GM11168 (cell line): ENCODE measurements at regions not wholly inside any gene's neighbourhood (a gene's known extent, or its start where the extent isn't known, plus 50 kb on each side); places are given as distances from the start of the nearest gene placed in this dataset.

Source experiments
- in situ Hi-C: fragments of 300-500 bp; cut with MboI; formaldehyde crosslinking; loops from one replicate; pipeline ENCODE4 v1.12.0; 2022; ENCODE audit warnings: low sequenced_read_pairs; ENCODE audit not compliant: unreplicated experiment

DNA sequence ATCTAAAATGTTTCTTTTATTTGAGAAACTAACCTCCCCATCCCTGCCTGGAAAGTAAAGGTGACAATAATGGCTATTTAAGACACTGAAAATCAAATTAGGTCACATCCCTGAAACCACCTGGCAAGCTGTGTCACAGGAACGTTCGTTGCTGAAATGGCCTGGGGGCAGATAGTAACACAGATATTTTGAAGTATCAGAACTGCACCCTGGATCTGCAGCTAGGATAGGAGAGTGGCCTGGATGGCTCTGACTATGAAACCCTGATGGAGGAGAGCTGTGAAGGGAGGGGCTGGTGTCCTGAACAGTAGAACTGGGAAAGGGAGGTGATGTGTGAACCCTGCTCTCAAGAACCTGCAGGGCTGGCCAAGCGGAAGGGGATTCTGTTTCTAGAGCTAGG is 648.3 kb upstream of the CFAP20DC start:
- in situ Hi-C loops, result no loop called here

DNA sequence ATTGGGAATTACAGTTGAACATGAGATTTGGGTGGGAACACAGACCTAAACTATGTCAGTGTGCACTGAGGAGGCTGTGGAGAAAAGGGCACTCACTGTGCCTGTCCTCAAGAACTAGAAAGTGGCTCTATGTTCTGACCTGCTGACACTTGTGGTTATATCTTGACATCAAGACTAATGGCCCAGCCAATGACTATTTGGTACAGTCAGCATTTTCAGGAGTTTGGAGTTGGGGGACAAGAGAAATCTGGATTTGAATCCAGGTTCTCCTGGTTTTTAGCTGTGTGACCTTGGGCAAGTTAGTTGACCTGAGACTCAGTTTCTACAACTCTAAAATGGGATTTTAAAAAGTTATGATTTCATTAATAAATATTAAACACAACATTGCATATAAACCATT is 647.0 kb upstream of the CFAP20DC start:
- in situ Hi-C loops, result no loop called here

DNA sequence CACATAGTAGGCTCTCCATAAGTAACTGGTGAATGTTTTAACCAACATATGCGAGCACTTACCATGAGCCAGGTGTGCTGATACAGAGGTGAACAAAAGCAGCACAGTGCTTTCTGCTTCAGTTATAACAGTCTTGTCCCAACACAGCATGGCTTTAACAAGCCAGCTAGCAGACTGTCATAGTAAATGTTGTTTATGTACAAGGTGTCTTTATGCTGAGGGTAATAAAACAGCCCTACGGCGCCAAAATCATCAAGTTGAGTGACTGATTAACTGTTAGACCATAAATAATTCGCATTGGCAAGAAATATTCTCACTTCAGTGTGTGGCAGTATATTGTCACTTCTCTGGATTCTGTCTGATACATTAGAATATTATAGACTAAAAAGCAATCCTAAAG is 646.0 kb upstream of the CFAP20DC start:
- in situ Hi-C loops, result no loop called here

DNA sequence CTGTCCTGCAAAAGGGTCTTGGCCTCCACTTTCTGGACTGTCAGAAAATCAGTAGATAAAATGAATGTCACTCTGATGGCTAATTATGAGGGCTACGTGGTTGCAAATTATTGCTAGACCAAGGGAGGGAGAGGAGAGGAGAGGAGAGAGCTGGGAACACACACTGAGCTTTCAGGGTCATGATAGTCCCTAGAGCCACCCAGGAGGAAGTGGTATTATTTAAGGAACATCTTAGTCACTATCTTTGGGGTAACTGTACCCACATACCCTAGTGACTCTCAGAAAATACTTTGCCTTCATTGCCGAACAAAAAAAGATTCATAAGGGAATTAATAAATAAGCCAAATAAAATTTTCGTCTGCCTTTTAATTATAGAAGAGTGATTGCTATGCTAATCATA is 642.3 kb upstream of the CFAP20DC start:
- in situ Hi-C loops, result no loop called here

DNA sequence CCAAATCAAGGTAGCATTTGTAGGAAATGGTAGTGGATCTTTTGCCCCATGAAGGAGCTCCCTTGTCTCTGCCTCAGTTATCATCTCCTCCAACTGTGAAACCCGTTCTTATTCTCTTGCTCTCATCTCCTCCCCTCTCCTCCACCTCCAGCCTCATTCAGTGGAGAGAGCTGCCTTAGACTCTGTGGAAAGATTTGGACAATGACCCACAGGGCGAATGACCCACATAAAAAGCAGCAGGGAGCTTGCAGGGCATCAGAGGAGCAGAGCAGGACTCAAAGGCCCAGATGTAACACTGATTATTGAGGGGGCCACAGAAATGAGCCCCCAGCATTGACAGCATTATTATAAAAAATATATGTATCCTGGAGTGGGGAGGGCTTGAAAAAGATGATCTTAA is 641.1 kb upstream of the CFAP20DC start:
- in situ Hi-C loops, result no loop called here

DNA sequence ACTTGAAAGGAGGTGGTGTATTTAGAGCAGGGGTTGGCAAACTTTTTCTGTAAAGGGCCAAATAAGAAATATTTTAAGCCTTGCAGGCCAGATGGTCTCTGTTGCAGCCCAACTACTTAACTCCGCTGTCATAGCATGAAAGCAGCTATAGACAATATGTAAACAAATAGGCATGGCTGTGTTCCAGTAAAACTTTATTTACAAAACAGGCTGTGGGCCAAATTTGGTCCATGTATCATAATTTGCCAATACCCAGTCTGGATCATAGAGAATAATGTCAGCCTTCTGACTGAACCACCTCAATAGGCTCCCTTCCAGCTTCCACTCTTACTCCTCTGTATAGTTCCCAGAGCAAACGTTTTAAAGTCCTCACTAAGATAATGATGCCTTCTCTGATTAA is 638.8 kb upstream of the CFAP20DC start:
- in situ Hi-C loops, result no loop called here

DNA sequence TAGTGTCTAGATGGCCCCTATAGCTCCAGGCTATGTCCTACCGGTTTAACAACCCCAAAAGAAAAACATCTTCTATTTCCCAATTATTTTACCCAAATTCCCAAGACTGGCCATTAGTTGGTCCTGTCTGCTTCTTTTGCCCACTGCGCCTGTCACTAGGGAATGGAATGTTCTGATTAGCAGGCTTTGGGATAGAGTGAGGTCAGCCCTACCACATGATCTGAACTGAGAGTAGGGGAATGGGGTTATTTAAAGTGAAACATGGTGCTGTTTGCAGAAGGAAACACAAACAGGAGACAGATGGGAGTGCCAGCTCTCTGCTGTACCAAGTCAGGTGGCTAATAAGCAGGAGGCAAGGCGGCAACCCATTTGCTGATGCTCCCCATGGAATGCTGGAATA is 635.6 kb upstream of the CFAP20DC start:
- in situ Hi-C loops, result no loop called here

DNA sequence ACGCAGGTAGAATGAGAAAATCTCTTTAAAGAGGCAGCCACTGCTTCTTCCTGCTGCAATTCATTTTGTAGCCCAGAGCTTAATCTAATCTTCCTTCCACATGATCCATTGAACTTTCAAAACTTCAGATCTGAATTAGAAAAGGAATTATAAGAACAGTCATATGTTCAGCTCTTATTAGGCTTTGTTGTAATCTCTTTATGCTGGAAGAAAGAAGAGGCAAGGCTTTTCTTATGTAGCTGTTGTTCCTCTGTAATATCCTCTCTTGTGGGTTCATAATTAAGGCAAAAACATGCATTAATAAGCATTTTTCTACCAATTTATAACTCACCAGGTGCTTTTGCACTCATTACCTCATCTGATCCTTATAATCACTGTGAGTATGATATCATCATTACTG is 634.9 kb upstream of the CFAP20DC start:
- in situ Hi-C loops, result no loop called here

DNA sequence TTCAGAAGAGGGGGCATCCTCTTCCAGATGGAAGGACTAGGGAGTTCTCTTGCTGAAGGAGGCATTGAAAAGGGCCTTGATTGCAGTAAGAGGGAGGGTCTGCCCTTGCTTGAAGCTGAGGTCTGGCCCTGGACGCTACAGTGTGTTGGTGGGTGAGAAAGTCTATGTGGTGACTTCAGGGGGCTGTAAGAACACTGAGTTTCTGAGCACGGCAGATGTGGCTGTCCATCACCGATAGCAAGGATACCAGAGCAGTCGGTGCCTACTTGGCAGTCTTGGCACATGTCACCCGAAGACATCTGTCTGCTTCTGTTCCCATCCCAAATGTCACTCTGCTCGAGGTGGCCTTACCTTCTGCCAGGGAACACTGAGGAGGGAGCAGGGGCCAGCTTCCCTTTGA is 631.1 kb upstream of the CFAP20DC start:
- in situ Hi-C loops, result no loop called here

DNA sequence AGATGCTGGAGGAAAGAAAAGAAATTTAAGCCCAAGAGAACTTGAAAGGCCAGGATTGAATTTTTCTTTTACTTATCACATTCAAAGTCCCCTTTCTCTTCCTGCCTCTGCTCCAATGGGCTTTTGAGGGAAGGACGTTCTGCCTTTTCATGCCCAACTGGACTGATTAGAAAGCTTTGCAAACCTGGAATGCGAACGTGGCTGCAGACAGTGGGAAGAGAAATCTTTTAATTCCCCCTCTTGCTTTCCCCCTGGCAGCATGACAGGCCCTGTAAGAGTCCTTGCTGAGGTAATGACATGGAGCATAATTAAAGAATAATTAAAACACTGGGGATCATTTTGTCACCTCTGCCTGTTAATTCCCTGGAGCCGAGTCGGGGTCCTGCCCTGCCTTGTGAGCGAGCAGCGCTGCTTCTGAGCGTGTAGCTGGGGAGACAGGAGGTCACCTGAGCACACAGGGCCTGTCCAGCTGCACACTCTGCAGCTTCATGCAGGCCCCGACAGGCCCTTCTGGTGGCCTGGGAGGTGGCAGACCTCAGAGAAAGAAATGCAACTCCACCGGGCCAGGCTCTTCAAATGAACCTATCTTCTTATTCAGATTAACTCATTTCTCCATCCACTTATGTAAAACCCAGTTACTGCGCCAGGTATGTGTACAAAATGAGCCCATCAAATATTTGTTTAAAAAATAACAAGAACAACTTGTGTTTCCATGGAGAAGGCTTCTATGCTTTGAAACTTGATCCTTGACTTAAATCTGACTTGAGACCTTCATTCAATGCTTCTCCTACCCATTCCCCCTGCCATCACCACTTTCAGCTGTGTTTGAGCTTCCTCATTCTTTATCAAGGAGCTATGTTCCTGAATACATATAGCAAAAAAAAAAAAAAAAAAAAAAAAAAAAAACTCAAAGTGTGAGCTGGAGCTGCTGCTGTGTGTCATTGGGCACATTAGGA is 628.2 kb upstream of the CFAP20DC start:
- in situ Hi-C loops, result no loop called here

DNA sequence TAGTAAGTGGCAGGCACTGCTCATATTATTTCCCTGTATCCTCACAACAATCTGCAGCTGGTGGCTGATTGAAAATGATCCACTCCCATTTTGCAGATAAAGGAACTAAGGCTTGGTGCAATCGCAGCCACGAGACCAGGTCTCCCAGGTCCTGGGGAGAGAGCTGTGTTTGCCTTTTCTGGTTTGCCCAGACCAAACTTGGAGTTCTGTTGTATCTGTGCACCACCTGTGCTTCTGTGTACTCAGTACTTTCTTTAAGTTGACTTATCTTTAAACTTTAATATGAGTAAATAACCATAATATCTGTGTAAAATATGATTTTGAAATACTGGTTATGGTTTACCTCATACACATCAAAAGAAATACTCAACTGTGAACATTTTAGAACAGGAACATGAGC is 625.7 kb upstream of the CFAP20DC start:
- in situ Hi-C loops, result no loop called here

DNA sequence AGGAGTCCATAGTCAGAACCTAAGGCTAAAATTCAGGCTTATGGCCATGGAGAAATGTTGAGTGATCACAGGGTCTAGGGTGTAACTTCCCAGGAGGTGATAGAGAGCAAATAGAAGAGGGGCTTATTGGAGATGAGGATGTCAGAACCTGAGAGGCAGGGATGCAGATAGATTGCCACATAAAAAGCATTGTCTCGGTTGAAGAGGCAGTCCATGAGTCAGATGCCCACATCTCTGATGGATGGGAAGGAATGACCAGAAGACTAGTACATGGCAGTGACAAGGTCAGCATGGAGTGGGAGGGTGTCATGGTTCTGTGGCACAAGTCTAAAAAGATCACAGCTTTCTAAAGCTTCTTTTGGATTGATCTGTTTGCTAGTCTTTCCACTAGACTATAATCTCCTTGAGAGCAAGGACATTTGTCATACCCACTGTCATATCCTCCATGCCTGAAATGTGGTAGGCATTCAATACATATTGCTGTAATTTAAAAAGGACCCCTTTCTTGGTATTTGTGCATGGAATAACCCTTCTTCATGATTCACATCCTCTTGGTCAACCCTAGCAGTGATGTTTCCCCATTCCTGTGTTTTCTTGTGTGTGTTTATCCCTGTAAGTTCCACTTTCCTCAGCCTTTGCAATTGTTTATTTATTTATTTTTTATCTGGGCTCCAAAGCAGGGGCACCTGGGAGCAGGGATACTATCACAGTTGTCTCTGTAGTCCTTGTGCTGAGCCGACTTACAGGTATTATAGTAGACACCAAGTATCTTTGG is 613.4 kb upstream of the CFAP20DC start:
- in situ Hi-C loops, result no loop called here

DNA sequence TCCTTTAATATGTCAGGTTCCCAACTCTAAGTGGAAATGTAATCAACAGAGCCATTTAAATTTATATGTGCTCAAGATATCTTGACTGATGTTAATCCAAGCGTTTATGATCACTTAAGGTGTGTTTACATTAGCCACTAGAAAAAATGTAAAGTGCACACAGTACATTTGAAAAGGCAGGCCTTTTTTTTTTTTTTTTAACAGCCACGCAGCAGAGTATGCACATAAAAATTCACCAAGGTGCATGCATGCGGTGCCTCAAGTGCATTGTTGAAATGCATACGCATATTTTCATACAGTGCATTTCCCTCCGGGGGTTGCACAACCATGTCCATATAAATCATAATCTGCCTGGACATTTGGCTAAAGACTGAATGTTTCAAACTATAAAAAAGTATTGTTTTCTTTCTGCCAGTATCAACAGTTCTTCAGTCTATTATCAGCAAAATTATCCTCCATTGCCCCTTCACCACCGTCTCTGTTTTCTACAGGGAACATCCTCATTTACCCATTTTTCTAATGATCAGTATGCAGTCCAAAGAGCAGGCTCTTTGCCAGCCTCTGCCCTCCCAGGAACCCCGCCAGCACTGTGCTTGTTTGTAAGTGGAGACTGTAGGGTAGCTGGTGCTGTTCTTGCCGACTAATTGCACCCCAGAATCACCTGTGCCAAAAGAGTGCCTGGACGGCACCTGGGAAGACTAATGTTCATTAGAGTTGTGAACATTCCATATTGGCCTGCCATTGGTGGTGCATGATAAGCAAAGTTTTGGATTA is 611.2 kb upstream of the CFAP20DC start:
- in situ Hi-C loops, result no loop called here

DNA sequence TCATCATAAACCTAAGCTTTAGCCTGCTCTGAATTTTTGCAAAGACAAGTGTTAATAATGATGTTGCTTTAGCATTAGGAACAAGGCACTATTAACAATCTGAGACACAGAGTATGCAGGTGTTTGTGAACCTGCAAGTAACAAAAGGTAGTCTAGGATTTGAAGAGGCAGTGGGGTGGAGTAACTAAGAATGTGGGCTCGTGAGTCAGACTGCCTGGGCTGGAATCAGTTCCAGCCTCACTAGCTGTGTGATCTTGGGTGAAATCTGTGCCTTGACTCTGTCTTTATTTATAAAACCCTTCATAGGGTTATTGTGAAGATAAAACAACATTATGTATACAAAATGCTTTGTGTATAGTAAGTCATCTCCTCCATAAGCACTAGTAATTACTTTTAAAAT is 610.6 kb upstream of the CFAP20DC start:
- in situ Hi-C loops, result no loop called here

DNA sequence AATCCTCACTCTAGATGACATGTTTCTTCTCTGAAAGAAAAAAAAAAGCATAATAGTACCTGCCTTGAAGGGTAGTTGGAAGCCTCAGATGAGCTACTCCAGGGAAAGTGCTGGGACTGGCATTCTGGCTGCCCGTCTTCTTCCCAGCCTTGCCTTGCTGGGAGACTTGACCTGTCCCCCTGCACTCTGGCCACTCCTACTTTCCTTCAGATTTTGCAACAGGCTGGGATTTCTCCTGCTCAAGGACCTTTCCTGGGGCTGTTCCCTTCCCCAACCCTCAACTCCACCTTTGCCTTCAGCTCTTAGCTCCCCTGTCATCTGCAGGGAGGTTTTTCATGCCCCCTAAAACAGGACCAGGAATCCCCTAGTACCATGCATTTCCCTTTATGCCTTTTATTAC is 609.9 kb upstream of the CFAP20DC start:
- in situ Hi-C loops, result no loop called here

DNA sequence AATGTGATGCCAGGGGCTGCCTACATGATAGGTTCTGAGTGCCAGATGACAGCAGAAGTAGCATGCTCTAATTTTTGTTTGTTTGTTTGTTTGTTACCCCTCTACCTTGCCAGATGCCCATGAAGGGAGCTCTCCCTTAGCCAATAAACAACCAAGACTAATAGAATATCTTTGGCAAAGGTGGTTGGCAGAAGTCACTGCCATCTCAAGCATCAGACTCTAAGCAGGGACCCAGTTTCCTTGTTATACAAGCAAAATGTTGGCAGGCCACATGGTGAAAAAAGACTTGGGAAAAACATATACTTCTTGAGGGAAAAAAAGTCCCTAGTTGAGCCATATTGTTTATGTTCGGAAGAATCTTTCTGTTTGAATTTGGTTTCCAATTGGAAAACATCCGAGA is 609.0 kb upstream of the CFAP20DC start:
- in situ Hi-C loops, result no loop called here

DNA sequence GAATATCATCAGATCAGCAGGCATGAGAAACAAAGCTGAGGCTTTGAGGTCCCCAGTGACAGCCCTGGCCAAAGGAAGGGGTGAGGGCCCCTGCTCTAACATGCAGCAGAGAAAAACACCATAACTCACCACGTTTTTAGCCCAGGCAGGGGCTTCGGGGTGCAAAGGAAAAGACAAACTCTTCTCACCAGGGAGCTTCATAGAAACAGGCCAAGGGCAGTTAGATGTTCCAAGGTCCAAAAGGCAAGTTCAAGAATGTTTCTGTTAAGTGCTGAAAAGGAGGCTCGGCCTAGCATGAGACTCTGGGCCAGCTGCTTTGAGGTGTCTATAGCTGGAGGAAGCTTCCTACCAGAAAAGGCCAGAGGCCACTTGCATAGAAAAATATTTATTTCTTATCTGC is 608.4 kb upstream of the CFAP20DC start:
- in situ Hi-C loops, result no loop called here

DNA sequence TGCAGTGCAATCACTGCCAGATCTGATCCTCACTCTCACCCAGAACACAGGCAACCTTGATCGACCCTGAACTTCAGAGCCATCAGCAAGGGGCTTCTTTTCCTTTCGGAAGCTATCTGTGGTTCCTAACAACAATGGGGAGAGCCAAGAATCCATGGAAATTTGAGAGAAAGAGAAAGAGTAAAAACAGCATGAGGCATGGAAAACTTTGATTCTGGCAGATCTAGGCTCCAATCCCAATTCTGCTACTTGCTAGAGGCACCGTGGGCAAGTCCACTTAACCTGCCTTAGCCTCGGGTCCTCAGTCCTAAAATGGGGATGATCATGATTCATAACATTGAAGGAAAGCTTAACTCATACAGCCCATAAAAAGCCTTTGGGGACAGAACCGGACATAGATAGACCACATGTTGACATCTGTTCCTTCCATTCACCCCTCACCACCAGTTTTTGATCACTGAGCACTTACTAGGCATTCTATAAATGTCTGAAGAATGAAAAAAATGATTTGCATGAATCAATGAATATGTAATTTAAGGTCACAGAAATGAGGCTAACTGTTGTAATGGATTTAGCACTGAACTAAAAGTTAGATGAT is 605.7 kb upstream of the CFAP20DC start:
- in situ Hi-C loops, result no loop called here

DNA sequence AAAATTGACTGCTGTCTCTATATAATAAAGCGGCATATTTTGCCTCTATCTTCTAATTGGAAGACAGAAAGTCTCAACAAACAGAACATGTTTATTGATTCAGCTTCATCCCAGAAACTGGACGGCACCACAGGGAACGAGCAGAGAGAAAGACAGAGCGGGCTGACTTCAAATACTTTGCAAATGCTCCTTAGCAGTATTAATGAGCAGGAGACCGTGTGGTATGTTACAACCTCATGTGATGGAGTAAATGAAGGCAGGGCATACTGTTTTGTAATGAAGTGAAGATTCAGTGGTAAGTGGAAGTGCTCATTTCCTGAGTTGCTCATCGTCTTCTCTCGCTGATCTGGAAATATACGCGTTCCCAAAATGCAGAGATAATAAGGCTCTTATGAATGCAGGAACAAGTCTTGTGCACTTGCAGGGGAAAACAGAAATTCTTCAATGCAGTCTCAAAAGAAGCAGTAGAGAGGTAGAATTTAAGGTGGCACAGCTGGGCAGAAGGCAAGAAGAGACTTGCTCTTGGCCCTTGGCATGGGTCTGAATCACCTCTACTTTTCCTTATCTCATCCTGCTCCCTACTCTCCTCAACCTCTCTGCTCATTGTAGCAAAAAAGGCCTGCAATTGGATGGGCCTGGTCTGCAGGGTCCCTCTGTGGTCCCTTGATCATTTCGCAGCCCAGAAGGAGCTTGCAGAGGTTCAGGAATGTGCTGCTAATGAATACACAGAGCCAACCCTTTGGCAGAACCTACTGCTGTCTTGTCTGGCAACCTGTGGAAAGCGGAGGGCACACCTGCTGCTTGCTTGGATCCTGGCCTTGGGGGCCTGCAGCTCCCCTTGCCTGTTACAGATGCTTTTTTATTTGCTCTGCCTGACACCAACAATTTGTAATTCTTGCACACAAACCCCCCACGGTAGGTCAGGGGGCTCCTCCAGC is 604.9 kb upstream of the CFAP20DC start:
- in situ Hi-C loops, result no loop called here
